ENCODE measurements at regions not wholly inside any gene's neighbourhood (a gene's known extent, or its start where the extent isn't known, plus 50 kb on each side); places are given as distances from the start of the nearest gene placed in this dataset.

DNA sequence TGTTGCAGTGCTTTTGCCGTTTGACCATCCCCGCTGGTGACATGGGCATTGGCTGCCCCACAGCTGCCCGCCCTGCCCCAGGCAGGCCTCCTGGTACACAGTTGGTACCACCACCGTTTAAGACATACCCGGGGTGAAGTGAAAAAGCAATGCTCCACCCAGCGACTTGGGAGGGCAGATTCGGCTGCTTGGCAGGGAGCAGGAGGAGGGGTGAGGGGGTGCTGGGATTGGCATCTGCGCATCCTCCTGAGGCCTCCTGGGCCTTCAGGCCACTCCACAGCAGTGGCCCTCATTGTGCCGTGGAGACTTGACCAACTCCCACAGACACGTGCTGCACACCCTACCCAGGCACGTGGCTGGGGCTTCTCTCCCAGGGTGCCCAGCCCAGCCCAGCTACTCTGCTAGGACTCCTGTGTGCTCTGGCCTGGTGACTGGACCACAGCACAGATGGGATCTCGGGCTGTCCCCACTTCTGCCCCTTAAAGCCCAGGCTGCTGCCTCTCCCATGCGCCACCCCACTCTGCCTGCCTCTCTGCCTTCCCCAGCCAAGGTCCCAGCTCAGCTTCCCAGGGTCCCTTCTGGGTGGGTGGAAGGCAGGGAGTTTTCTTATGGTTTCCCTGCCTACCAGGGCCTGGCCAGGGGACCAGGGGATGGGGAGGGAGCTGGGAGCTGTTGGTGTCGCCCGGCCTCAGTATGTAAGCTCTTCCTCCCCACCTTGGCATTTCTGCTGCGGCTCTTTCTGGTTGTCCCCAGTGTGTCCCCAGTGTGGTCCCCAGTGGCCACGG is 157.0 kb upstream of the HS6ST1 start:
- H3K4me1 ChIP-seq (ENCODE audit: control insufficient read depth in 4 of 4, insufficient read depth in 4 of 4, low read length in 3 of 4) = no peaks in the 10 kb centered on the region
- 91% methylated on average over 17 of the region's 17 CpGs for WGBS
- DNase-seq (ENCODE audit: low spot score) = peak; percentile 27
- TF ChIP-seq FOXA1 (IDR thresholded peaks at IDR 0.05) (no peak), YY1 (IDR thresholded peaks at IDR 0.05) (no peak), RAD21 (IDR thresholded peaks at IDR 0.05) (no peak), FOXA2 (IDR thresholded peaks at IDR 0.05) (no peak)
- no peak overlapping the region for H3K9ac ChIP-seq (ENCODE audit: low read depth in 1 of 2, low read length in 2 of 2)
- no peak overlapping the region for H3K27ac ChIP-seq (ENCODE audit: low read depth in 1 of 2, low read length in 2 of 2)
- H3K9me3 ChIP-seq (ENCODE audit: control insufficient read depth in 4 of 4, low read length in 3 of 4) = no peaks in the 10 kb centered on the region
- no peak overlapping the region for H3K4me3 ChIP-seq (ENCODE audit: low read depth in 1 of 3, low read length in 3 of 3)
- no peaks in the 10 kb centered on the region for H3K27me3 ChIP-seq (ENCODE audit: control insufficient read depth in 4 of 4, insufficient read depth in 4 of 4, low read length in 3 of 4)
- no peaks in the 10 kb centered on the region for H3K36me3 ChIP-seq (ENCODE audit: control insufficient read depth in 4 of 4, insufficient read depth in 3 of 4, low read depth in 1 of 4, low read length in 3 of 4)

DNA sequence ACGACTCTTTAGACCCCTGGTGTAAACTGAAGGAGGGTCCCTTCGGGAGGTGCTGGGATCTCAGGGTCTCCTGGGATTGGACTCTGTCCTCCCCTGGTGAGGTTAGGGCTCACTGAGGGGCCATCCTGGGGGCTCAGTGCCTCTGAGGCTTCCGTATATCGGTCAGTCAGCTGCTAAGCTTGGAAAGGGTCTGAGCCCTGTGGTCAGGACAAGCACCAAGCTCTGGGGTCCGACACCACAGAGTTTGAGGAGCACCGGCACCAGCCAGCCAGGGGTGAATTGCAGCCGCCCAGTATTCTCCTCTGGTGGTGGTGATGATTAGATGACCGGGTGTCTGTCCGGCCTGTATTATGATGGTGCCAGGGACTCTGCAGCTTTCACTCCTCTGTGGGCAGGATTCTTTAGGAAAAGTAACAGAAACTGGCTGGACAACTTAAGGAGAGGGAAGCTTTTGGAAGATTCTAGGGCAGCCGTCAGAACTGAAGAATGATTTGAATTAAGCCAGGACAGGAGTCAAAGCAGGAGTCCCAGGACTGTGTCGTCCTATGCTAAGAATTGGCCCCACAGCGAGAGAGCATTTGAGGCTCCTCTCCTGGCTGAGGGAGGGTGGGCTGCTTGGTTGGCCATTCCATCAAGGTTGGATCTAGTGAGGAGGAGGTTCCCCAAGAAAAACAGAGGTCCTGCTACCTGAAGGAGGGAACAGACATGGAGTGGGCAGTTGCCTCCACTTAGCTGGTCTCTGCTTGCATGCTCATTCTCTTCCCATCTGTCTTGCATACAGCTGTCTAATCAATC is 158.6 kb upstream of the HS6ST1 start:
- no peak for TF ChIP-seq ZBTB33 (IDR thresholded peaks at IDR 0.05)
- TF ChIP-seq GABPA (IDR thresholded peaks at IDR 0.05 in 1 of 2, conservative IDR thresholded peaks at IDR 0.05 in 1 of 2) = no peak
- TF ChIP-seq YY1 (IDR thresholded peaks at IDR 0.05) = no peak
- no peak for TF ChIP-seq HNF4A (conservative IDR thresholded peaks at IDR 0.05)
- TF ChIP-seq EGR1 (IDR thresholded peaks at IDR 0.05; ENCODE audit: low read depth in 2 of 2) = no peak
- Histone ChIP-seq H3K9me3 (ENCODE audit: control insufficient read depth in 4 of 4, low read length in 3 of 4) (no peaks in the 10 kb centered on the region), H3K4me1 (ENCODE audit: control insufficient read depth in 4 of 4, insufficient read depth in 4 of 4, low read length in 3 of 4) (no peaks in the 10 kb centered on the region), H3K36me3 (ENCODE audit: control insufficient read depth in 4 of 4, insufficient read depth in 3 of 4, low read depth in 1 of 4, low read length in 3 of 4) (no peaks in the 10 kb centered on the region), H3K27ac (ENCODE audit: low read depth in 1 of 2, low read length in 2 of 2) (no peak overlapping the region), H3K4me3 (ENCODE audit: low read depth in 1 of 3, low read length in 3 of 3) (no peak overlapping the region), H3K27me3 (ENCODE audit: control insufficient read depth in 4 of 4, insufficient read depth in 4 of 4, low read length in 3 of 4) (no peaks in the 10 kb centered on the region), H3K9ac (ENCODE audit: low read depth in 1 of 2, low read length in 2 of 2) (no peak overlapping the region)
- DNase-seq (ENCODE audit: low spot score) = peak; percentile 16
- WGBS = 93% methylated on average over 12 of the region's 12 CpGs

DNA sequence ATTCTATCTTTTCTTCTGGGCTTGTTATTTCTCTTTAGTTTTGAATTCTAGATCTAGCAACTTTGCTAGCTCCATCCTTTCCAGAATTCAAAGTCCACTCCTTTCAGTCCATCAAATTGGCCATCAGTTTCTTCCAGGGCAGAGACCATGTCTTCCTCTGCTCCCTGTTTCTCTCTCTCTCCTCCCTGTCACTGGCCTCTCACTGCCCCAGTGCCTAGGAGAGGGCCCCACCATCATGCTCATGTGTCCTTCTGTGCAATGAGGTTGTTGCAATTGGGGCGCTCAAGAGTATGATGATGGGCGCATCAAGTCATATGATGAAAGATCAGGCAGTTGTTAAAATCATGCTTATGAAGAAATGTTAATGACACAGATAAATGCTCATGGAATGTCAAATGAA is 159.2 kb upstream of the HS6ST1 start:
- TF ChIP-seq GABPA (IDR thresholded peaks at IDR 0.05 in 1 of 2, conservative IDR thresholded peaks at IDR 0.05 in 1 of 2) (no peak), HNF4G (IDR thresholded peaks at IDR 0.05) (no peak), HNF4A (conservative IDR thresholded peaks at IDR 0.05) (no peak), RXRA (IDR thresholded peaks at IDR 0.05) (no peak), TAF1 (conservative IDR thresholded peaks at IDR 0.05) (no peak)
- H3K4me3 ChIP-seq (ENCODE audit: low read depth in 1 of 3, low read length in 3 of 3) = no peak overlapping the region
- H3K4me1 ChIP-seq (ENCODE audit: control insufficient read depth in 4 of 4, insufficient read depth in 4 of 4, low read length in 3 of 4) = no peaks in the 10 kb centered on the region
- 96% methylated on average over 2 of the region's 2 CpGs for WGBS
- no peak overlapping the region for H3K9ac ChIP-seq (ENCODE audit: low read depth in 1 of 2, low read length in 2 of 2)
- no peaks in the 10 kb centered on the region for H3K36me3 ChIP-seq (ENCODE audit: control insufficient read depth in 4 of 4, insufficient read depth in 3 of 4, low read depth in 1 of 4, low read length in 3 of 4)
- no peaks in the 10 kb centered on the region for H3K9me3 ChIP-seq (ENCODE audit: control insufficient read depth in 4 of 4, low read length in 3 of 4)
- H3K27ac ChIP-seq (ENCODE audit: low read depth in 1 of 2, low read length in 2 of 2) = no peak overlapping the region
- H3K27me3 ChIP-seq (ENCODE audit: control insufficient read depth in 4 of 4, insufficient read depth in 4 of 4, low read length in 3 of 4) = no peaks in the 10 kb centered on the region
- no peak for DNase-seq (ENCODE audit: low spot score)

All from liver (tissue), 7 donors.